Forelimb muscle (tissue), 1 donor: ENCODE measurements at regions not wholly inside any gene's neighbourhood (a gene's known extent, or its start where the extent isn't known, plus 50 kb on each side); places are given as distances from the start of the nearest gene placed in this dataset.
"Not testable (repeated sequence)": the region's sequence is repeated elsewhere in the genome, so short reads cannot be mapped to it uniquely, and the experiment has no call there.

Experiments used
- DNase-seq: peaks from one replicate; pipeline ENCODE4 v3.0.0-alpha.2; 2013; ENCODE audit warnings: low read depth

DNA sequence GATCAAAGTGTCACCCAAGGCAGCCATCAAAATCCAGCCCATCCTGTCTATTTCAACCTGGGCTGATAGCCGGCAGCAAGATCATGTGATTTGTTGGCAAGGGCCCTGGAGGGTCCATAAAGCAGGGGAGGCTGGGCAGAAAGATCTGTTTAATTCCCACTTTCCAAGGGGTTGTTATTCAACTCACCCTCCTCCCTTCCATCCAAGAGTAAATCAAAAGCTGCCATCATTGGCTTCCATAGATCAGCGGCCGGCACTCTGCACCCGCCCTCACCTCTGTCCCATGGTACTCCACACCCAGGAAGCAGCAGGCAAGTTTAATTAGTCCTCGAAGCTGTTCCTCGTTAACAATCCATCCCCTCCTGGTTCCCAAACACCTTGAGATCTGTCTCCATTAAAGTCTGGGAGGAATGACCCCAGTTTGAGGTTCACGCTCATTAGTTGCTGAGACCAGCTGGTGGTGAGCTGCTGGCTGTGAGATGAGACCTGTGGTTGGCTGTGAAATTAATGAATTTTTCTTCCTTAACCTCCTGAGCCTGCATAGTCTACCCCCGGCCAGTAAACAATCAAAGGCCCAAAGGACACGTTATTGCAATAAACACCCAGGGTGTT, 120.6 kb upstream of the CHST15 start:
- no peak for DNase-seq

DNA sequence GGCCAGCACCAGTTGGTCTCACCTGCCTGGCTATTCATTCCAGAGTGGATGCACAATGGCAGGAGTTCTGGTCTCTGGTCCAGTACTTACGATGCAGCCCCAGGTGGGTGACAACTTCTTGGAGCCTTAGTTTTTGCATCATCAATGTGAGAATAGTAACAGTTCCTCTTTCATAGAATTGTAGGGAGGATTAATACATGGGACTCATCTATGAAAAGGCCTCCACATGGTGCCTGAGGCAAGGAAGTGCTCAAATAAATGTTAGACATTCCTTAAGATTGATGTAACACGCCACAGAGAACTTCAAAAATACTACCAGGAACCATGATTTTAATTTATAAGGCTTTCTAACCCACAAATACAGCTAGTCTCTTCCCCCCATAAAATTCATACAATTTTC, 120.1 kb upstream of the CHST15 start:
- no peak for DNase-seq

DNA sequence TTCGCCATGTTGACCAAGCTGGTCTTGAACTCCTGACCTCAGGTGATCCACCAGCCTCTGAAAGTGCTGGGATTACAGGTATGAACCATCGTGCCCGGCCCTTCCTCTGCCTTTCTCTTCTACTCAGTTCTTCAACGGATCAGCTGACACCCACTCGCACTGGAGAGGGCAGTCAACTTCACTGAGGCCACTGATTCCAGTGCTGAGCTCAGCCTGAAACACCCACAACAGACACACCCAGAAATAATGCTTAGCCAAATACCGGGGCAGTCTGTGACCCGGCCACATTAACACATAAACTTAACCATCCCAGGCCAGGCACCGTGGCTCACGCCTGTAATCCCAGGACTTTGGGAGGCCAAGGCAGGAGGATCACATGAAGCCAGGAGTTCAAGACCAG, 119.3 kb upstream of the CHST15 start:
- DNase-seq = no peak

DNA sequence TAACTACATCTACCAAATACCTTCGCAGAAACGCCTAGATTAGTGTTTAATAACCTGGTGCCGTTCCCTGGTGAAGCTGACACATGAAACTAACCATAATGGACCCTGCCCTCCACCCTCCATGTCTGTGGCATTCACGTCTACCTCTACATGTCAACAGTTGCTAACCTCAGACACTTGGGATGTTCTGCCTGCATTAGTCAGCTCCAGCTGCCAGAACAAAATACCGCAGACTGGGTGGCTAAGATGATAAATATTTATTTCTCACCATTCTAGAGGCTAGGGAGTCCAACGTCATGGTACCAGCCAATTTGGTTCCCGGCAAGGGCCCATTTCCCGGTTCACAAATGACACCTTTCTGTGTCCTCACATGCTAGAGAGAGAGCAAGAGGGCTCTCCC, 118.5 kb upstream of the CHST15 start:
- DNase-seq = no peak

DNA sequence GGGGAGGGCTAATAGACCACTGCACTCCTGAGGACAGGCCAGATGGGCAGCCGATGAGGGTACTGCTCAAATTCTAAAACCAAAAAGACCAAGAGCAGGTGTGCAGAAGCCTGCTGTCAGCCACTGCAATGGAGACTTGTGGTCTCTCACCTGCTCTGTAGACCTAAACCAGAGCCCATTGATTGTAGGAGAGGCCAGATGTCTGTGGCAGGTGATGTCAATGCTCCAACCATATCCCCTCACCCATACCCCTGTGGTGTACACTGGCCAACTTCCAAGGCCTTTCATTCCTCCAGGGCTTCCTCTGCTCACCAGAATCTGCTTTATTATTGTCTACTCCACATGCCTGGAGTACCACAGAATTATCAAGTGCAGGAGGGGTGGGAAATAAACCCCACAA, 116.9 kb upstream of the CHST15 start:
- DNase-seq = no peak

DNA sequence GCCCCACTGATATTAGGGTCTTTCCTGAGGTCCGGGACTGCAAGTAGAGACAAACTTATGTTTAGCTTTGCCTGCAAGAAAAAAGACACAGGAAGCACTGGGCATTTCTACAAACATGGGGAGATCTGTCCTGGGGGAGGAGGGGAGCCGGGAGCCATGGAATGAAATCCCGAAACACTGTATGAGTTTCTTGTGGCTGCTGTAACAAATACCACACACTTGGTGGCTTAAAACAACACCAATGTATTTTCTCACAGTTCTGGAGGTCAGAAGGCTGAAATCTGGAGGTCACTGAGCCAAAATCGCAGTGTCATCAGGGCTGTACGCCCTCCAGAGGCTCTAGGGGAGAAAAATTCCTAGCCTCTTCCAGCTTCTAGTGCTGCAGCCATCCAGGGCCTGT, 114.0 kb upstream of the CHST15 start:
- no peak for DNase-seq

DNA sequence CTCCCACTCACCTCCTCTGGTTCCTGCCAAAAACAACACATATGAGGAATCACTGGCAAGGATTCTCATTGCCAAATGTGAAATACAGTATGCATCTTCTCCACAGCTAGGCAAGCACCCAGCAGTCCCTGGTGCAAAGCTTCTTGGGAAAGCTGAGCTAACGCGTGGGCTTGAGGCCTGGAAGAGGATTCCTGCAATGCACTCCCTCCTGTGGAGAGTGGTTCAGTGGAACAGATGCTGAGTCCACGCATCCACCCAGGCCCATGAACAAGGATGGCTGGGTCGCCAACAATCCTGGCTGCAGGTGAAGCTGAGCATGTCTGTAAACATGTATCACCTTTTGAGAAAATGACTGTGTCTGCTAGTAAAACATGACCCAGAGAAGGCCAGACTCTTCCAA, 113.2 kb upstream of the CHST15 start:
- no peak for DNase-seq

DNA sequence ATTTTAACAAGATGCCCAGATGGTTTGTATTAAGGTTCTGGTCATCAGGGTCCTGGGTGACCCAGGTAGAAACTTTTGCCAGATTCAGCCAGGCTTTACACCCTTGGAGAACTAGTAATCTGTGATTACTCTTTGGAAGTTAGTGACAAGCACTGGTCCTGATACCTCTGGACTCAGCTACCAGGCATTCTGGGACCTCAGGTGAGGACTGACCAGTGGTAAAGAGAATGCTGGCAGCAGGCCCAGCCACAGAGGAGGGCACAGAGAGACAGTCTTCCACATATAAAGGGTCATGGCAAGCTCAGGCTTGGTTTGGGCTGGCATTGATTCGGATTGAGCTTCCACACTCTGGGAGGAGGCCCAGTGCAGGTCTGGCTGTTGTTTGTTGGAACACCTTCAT, 112.0 kb upstream of the CHST15 start:
- DNase-seq = no peak

DNA sequence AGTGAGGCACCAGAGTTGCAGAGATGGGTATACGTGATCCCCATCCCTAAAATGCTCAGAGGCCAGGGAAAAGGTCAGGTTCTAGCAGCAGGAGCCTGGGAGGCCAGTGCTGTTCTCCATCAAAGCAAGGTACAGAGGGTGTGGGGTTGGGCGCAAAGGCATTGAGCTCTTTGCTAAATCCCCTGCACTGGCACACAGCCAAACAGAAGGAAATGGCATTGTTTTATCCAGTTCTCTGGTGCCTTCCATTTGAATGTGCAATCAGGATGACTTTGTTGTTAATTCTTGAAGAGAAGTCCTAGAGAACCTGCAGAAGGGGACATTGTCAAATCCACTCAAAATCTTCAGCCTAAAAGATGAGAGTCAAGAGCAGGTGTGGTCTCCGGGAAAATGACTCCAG, 111.3 kb upstream of the CHST15 start:
- no peak for DNase-seq

DNA sequence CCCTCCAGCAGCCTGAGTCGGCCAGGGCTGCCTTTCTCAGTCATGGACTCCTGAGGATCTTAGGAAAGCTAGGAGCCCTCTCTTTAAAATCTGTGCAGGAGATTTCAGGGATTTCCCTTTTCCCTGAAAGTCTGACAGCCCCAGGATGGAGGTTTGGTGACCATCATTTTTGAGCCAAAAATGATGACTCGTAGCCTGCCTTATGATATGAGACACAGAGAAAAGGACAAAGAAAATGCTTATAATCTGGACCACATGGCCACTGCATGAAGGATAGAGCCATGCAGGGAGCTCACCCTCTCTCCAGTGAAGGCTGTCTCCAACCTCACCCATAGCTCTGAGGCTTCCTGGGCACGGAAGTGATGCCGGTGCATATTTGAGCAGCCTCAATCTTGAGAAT, 106.6 kb upstream of the CHST15 start:
- no peak for DNase-seq

DNA sequence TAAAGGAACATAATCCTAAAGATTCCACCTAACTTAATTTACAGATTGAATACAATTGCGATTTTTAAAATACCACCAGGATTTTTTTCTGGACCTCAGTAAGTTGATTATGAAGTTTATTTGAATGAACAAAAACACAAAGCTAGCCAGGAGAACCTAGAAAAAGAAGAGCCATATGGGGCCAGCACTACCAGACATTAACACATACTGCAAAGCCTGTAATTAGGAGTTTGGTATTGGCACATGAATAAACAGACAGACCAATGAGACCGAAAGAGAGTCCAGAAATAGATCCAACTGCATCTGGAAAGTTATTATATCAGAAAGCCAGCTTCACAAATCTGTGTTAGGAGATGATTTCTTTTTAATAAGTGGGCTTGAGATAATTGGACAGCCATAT, 105.5 kb upstream of the CHST15 start:
- no peak for DNase-seq

DNA sequence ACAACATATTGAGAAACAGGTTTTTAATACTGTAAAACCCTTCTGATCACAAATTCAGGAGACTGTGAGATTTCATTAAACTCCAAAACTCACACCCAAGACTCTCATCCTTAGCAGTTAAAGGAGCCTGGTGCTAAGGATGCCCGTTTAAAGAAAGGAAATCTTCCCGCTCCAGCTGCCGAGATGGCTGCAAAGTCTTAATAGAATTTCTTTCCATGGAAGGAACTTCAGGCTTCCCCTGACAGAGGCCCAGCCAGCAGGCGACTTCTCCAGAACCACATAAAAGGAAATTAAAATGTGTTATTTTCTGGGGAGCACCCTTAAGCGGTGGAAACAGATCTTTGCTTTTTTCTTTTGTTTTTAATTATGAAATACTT, 104.7 kb upstream of the CHST15 start:
- no peak for DNase-seq

DNA sequence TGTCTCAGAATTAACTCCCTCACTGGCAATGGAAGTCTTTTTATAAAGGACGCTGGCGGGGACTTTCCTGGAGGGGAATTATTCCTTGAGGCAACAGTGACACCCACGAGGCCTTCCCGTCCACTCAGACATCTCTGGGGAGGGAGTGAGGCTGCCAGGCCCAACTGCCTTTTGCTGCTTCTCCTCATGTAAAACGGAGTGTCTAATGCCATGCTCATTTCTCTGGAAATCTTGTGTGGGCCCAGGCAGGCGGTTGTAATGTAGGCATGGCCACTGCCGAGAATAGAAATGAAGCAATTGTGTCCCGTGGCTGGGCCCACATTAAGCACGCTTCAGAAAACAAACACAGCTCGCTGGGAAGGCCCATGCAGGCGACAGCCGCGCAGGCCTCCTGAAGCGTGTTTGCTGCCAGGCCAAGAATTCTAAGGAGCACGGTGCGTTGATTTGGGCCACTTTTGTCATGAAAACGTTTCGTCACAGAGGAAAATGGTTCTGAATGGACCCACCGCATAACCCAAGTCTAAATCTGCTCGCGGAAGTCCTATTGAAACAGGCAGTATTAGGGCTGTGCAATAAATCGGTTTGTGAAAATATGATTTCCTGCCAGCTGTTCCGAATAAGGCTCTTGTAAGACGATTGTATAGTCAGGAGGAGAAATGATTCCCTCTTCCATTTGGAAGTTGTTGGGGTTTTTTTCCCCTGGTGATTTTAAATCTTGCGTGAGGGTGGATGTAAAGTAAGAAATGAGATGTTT, 104.2 kb upstream of the CHST15 start:
- no peak for DNase-seq

DNA sequence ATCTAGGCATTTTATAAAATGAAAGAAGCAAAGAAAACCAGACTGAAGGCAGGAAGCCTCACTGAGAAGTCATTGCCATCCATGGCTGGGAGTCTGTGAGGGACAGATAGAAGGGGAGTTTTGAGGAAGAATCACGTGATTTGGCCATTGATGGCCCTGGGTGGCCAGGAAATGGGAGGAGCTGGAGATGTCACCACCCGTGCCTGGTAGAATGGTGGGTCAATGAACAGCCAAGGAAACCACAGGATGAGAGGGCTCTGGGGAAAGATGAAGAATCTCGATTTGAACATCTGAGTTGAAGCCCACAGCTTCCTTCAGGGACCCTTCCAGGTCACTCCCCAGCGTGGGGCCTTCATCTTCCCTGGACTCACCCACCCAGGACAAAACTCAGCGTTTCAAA, 103.3 kb upstream of the CHST15 start:
- DNase-seq = no peak

DNA sequence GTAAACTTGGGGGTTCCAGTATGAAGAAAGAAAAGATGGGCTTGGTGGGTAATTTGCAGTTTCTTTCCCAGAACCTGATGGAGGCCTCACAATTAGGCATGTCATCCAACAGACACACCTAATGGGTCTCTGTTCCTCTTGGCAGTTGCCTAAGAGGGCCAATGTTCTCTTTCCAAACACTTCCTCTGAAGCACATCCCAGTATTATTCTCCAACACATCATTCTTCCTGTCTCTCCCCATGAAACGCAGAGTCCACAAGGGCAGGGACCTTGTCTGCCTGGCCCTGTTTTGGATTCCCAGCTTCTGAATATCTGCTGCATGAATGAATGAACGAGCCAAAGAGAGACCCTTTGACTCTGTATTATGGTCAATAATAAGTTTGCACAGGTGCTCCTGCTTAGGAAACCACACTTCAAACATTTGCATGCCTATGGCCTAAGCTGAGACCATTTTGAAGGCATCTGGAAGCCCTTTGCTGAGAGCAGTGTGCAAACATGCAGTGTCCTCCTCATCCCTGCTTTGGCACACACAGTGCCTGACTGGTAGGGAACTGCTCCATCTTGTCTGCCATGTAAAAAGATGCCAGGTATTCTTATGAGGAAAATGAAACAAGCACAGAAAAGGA, 100.9 kb upstream of the CHST15 start:
- no peak for DNase-seq

DNA sequence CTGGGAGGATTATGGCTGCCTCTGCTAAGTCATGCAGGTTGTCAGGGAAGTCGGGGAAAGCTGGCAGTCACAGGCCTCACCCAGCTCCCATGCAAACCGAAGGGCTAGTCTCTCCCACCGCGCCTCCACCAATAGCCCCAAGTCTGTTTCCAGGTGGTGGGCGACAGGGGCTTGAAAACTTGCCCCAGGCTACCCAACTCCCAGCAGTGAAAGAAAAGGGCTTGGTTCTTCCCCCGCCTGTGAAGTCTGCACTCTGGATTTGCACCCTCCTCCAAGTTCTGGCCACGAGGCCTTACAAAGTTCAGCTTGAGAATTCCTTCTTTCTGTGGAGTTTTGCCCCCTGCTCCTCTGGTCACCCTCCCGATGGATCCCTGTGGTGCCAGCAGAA, 99.9 kb upstream of the CHST15 start:
- no peak for DNase-seq

DNA sequence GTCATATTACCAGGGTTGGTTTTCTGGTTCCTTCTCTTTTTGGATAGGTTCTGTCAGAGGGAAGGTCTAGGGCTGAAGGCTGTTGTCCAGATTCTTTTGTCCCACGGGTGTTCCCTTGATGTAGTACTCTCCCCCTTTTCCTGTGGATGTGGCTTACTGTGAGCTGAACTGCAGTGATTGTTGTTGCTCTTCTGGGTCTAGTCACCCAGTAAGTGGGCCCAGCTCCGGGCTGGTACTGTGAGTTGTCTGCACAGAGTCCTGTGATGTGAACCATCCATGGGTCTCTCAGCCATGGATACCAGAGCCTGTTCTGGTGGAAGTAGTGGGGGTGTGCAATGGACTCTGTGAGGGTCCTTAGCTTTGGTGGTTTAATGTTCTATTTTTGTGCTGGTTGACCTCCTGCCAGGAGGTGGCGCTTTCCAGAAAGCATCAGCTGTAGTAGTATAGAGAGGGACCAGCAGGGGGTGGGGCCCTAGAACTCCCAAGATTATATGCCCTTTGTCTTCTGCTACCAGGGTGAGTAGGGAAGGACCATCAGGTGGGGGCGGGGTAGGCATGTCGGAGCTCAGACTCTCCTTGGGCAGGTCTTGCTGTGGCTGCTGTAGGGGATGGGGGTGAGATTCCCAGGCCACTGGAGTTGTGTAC, 99.4 kb upstream of the CHST15 start:
- DNase-seq = not testable (repeated sequence)

DNA sequence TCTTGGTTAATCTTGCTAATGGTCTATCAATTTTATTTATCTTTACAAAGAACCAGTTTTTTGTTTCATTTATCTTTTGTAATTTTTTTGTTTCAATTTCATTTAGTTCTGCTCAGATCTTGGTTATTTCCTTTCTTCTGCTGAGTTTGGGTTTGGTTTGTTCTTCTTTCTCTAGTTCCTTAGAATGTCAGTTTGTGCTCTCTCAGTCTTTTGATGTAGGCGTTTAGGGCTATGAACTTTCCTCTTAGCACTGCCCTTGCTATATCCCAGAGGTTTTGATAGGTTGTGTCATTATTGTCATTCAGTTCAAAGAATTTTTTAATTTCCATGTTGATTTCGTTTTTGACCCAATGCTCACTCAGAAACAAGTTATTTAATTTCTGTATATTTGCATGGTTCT, 97.1 kb upstream of the CHST15 start:
- not testable (repeated sequence) for DNase-seq

DNA sequence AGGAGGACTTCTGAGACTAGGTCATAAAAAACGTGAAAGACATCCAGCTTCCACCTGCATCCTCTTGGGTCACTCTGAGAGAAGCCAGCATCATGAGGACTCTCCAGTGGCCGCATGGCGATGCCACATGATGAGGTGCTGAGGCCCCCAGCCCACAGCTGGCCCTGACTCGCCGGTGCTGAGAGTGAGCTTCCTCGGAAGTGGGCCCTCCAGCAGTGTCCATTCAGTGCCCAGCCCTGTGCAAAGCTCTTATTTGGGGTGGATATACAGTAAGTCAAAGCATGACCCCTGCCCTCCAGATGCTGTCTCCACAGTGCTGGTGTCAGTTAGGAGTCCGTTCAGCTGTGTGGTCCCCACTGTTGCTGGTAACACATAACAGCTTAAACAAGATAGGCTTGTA, 93.6 kb upstream of the CHST15 start:
- no peak for DNase-seq

DNA sequence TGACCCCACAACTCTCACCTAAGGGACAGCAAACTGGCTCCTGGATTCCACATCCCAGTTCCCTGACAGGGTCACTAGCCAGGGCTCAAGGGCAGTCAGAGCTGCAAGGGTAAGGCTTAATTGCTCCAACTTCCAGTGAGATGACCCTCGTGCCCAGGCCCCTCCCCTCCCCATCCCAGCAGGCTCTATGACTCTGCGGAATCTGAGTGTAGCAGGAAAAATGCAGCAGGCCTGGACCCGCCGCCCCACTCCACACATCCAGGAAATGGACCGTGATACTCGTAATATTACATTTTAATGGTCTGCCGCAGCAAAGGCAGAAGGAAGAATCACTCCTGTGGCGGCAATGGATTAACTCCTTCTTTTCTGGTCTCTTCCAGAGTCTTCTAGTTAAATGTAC, 91.7 kb upstream of the CHST15 start:
- DNase-seq = no peak

DNA sequence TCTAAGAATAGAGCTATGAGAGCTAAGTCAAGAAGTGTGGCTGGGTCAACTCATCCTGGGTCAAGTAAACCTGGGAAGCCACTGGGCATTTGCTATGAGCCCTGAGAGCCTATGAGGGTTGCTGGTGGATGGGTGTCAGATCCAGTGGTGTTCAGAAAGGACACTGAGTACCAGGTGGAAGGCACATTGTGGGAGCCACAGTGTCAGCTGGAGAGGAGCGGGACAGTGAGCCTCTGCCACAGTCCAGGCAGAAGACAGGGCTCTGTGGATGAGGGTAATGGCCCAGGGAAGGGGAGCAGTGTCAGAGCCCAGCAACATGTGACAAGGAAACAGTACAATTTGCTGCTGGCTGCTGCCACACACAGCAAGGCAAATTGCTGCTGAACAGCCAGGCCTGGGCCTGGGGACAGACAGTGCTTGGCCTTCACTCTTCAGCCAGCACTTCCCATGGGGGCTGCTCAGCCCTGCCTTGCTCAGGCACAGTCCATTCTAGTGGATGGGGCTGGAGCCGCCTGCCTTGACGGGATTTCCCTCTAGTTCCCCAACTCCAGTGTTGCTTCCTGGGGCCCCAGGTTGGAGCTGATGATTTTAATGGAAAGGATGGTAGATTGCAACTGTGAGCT, 90.9 kb upstream of the CHST15 start:
- no peak for DNase-seq

DNA sequence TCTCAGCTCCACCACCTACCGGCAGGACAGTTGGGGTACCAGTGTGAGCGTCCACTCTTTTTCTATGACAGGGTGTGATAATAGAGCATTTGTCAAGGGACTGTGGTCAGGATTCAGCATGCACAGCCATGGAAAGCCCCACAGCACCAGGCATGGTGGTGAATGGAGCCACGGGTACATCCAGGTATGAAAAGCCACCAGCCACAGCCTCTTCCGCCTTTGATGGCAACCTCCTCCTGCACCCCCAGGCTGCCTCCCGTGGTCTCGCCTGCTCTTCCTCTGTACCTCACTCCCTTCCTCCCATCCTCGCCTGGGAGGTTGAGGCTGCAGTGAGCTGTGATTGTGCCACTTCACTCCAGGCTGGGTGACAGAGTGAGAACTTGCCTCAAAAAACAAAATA, 90.2 kb upstream of the CHST15 start:
- DNase-seq = no peak
